Fibroblast of the aortic adventitia (primary cell): ENCODE measurements at regions not wholly inside any gene's neighbourhood (a gene's known extent, or its start where the extent isn't known, plus 50 kb on each side); places are given as distances from the start of the nearest gene placed in this dataset.

Experiments used
- DNase-seq: peaks from one replicate; pipeline ENCODE4 v3.0.0-alpha.2; 2010; ENCODE audit warnings: low read depth
- H3K4me3 ChIP-seq: 2 replicates; pipeline ENCODE4 v1.5.1; 2011; ENCODE audit warnings: low read depth, mild to moderate bottlenecking, control low read depth, low read length, moderate library complexity
- CTCF ChIP-seq: IDR thresholded peaks from 2 replicates; pipeline ENCODE4 v1.5.1; 2011; ENCODE audit warnings: mild to moderate bottlenecking, low read length, control low read depth, inconsistent platforms; ENCODE audit not compliant: insufficient read depth

DNA sequence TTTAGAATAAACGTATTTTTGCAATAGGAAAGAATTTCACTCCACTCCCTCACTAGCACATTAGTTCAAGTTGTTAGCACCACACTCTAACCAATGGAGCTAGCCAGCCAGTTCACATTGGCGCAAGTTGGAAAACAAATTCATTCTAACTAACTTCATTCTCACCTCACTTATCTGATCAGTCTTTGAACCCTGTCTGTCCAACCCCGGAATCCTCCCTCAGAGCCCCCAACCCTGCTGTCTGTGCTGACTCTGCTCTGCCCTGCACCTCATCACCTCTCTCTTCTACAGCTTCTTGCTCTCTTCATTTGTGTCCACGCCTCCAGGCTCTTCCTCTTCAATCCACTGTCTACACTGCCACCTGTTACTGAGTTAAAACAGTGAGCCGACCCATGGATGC, 356.5 kb downstream of the IRS1 start:
- DNase-seq, result no peak
- TF ChIP-seq CTCF, result no peak
- no peak overlapping the region for H3K4me3 ChIP-seq

GRCh38 chr2:226440127-226440918, 359.3 kb downstream of the IRS1 start:
- no peak for TF ChIP-seq CTCF
- H3K4me3 ChIP-seq, result no peak overlapping the region
- peak; percentile 82 for DNase-seq

- no peak for DNase-seq
- TF ChIP-seq CTCF, result no peak
- no peak overlapping the region for H3K4me3 ChIP-seq
Observed at GRCh38 chr2:226439337-226439736, 360.3 kb downstream of the IRS1 start.

DNA sequence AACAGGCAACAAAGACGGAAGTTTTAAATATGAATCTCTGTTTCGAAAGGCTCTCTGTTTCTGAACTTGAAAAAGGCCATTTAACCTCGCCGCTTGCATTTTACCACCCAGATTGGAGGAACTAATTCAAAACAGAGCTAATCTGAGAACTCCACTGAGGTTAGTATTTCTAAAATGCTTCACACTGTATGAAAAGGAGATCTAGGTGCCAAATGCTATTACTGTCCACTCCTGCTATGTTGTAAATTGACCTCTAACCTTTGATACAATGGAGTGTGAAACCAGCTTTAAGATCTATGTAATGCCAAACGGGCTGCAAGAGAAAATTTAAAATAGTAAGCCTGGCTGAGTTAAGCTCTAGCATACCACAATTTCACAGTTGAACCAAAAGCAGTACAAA, 364.5 kb downstream of the IRS1 start:
- no peak overlapping the region for H3K4me3 ChIP-seq
- peak; percentile 64 for DNase-seq
- no peak for TF ChIP-seq CTCF

- no peak for TF ChIP-seq CTCF
- DNase-seq, result no peak
- H3K4me3 ChIP-seq, result no peak overlapping the region
Observed at GRCh38 chr2:226434702-226435101, 364.9 kb downstream of the IRS1 start.

GRCh38 chr2:226431288-226431948, 368.2 kb downstream of the IRS1 start:
- H3K4me3 ChIP-seq, result no peak overlapping the region
- no peak for TF ChIP-seq CTCF
- DNase-seq, result peak; percentile 48
